HG02642 (cell line): ENCODE measurements at regions not wholly inside any gene's neighbourhood (a gene's known extent, or its start where the extent isn't known, plus 50 kb on each side); places are given as distances from the start of the nearest gene placed in this dataset.

Experiments
- ATAC-seq: cut with Tn5 transposase; IDR thresholded peaks from one replicate; pipeline ENCODE4 v1.9.1; 2021; ENCODE audit warnings: mild to moderate bottlenecking; ENCODE audit not compliant: unreplicated experiment, poor library complexity

DNA sequence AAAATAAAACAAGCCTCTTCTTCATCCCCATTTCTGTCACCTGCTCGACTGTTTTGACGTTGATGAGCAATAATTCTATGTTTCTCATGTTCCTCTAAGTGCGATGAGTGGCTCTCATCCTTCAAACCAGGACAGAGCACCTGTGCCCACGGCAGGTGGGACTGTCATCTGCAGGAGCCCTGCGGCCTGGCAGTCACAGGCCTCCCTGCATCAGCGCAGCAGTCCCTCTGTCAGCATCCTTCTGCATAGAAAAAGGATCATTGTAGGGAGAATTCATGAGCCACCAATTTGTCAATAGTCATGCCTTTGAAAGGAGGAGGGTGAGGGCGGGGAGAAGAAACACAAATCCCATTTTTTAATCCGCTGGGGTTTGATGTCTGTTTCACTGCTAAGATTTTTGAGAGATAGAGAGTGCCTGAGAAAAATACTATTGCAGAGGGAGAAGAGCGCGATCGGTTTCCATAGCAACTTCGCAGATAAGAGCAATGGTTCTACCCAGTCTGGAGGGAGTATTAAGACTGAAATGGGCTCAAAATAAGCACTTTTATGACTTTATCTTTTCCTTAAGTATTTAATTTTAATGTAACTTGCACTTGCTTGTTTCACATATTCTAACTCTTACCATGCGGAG lies 234.3 kb upstream of the NCKAP5 start:
- ATAC-seq = no peak

DNA sequence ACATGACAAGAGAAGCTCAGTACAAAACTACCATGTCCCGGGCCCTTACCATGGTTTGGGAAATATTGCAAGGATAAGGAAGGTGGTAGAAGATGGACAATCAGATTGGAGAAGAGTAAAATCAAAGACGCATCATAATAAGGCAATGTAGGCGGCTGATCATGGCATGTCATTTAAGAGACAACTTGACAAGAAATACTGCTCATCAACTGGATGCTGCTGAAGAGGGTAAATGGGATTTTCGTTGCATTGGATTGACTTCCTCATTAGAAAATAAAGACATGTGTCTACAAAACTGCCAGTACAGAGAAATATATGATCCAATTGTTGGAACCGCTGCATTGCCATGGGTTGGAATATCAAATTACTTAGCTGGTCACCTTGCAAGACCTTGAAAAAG lies 238.3 kb upstream of the NCKAP5 start:
- no peak for ATAC-seq

DNA sequence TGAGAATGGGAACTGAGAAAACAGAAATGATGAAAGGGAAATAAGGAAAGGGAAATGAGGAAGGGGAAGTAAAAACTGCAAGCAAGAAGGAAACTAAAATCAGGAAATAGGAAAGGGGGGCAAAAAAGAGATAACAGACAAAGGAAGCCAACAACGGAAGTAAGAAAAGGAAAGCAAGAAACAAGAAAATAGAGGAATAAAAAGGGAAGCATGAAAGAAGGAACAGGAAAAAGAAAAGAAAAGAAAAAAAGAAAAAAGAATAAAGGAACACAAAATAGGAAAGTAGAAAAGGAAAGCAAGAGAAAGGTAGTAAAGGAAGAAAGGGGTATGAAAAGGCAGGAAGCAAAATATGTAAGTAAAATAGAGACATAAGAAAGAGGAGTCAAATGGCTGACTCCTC lies 241.2 kb upstream of the NCKAP5 start:
- no peak for ATAC-seq

DNA sequence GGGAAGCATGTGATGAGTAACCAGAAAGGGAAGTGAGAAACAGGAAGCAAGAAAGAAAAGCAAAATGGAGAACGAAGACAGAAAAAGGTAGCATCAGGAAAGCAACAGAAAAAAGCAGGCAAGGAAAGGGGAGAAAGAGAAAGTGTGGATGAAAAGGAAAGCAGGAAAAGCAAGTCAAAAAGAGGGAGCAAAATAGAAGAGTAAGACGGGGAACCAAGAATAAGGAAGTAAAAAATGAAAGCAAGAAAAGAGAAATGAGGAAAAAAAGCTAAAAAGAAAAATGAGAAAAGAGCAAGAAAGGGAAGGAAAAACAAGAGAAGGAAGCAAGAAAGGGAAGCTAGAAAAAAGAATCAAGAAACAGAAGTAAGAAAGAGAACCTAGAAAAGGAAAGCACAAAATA lies 242.3 kb upstream of the NCKAP5 start:
- no peak for ATAC-seq

DNA sequence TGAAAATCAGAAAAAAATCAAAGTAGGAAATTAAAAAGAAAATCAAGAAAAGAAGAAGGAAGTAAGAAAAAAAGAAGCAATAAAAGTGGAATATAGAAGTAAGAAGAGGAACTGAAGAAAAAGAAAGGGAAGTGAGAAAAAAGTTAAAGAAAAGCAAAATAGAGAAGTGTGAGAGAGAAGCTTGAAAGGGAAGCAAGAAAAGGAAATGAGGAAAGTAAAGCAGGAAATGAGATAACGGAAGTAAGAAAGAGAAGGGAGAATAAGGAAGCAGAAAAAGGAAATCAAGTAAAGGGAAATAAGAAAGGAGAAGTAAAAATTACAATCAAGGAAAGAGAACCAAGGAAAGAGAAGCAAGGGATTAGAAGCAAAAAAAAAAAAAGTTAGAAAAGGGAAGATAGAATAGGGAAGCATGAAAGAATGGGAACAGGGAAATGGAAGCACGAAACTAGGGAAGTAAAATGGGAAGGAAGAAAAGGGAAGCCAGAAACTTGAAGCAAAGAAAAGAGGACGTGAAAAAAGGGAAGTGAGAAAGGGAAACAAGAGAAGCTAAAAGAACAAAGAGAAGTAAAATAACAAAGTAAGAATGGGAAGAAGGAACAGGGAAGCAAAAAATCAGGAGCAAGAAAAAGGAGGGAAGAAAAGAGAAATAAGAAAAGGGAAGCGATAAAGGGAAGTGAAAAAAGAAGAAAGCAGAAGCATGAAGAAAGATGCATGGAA lies 243.3 kb upstream of the NCKAP5 start:
- no peak for ATAC-seq

DNA sequence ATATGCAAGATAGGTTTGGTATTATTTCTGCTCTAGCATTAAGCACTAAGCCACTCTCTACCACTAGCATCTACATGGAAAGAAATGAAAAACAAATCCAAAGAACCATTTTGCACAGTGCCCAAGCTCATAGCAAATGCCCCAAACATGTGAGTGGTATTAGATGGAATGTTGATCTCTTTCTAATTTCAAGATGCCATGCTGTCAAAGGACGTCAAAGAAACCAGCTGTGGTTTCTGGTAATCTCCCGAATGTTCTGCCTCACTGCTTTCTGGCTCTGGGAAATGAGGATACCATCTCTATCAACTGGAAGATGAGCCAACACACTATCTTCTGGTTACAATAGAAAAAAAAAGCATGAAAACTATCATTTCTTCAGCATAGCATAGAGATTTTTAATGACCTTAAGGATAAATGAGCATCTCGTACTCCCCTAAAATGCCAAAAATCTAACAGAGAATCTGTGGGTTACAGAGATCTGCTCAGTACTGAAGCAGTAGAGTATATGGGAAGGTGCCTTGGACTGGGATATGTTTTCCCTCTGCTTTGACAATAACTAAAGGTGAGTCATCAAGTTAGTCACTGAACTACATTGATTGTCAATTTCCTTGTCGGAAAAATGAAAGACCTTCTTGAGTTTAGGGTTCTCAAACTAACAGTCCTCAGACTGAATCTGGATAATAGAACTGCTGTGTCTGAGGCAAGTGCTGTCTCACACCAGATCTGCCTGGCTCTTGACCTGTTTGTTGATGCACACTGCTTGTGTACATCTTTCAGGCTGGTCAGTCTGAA lies 244.8 kb upstream of the NCKAP5 start:
- no peak for ATAC-seq

DNA sequence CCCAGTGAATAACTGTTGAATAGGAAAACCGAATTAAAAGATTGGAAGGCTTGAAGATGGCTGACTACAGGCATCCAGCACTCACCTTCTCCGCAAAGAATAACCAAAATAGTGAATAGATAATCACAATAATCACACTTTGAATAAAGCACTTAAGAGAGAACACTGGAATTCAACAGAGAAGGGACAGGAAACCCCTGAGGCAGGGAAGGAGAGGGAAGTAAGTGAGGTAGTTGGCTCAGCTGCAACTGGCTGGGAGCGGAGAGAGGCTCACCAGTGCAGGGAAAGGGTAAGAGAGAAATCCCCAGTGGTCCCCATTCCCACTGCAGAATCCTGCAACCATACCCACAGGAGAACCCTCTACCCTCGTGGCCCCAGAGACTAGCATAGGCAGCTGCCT lies 246.6 kb upstream of the NCKAP5 start:
- ATAC-seq = no peak

DNA sequence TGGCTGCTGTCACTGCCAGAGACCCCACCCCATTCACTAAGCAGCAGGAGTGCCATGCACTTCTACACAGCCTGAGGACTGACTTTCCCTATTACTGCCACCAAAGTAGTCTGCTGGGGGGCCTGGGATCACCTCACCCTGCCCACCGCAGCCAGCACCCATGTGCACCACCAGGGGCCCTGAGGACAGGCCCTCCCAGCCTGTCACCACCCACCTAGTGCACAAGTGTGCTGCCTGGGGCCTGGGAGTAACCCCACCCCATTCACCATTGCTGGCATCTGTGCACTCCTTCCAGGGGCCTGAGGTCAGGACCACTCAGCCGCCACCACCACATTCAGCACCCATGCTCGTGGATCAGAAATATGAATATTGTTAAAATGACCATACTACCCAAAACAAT lies 247.8 kb upstream of the NCKAP5 start:
- ATAC-seq = no peak

DNA sequence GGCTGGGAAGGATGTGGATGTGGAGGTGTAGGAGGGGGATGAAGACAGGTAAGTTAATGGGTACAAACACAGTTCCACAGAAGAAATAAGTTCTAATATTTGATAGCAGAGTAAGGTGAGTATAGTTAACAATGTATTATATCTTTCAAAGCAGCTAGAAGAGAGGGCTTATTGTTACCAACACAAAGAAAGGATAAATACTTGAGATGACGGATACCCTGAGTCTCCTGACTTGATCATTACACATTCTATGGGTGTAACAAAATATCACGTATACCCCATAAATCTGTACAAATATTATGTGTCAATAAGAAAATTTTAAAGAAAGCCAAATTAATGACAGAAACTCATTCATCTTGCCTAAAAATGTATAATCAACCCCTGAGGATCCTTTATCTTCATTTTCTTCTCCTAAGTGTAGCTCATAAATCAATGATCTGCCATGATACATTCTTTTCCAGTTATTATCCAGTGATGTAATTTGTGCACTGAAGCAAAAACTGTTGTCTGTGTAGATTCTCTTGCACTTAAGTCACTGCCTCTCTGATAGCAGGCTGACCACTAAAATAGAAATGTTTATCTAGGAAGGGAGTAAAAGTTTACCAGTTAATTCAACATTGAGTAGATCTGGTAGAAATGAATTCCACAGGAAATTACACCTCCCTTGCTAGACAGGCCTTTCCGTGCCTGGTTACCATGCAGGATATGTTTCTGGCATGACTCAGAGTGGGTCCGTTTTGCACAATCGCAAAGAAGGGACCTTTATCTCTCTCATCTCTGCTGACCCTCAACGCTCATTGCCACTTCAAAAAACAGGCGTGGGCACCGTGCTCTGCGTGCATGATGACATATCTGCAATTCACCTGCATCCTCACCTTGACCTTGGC lies 249.7 kb upstream of the NCKAP5 start:
- no peak for ATAC-seq

DNA sequence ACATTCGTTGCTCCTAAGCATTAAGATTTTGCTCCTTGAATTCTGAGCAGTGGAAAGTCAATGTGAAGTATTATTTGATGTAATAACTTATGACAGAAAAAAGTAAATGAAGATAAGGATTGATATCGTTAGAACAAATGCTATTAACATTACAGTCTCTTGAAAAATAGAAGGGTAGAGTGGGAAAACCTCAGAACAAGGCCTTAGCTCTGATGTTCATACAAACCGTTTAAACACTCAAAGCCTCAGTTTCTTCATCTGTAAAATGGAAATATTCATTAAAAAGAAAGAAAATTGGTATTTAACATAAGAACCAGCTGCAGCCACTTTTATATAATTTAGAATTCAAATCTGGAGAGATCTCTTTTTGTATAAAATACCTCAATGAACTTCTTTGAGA lies 250.4 kb upstream of the NCKAP5 start:
- ATAC-seq = no peak

DNA sequence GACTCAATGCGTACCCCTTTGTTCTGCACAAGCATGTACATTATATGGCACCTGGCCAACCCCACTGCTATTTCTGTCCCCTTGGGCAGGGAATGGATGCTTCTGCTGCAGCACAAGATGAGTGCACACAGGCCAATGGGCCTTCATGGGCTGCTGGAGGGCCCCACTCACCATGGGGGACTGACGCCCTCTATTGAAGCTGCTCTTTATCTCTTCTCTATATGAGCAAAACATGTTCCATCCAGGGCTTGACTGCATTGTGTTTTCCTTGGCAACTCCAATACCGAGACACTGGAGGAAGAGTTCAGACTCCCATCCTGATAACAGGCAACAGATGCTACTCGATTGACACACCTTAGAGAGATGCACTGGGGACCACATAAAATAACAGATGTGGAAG lies 251.6 kb upstream of the NCKAP5 start:
- ATAC-seq = no peak

DNA sequence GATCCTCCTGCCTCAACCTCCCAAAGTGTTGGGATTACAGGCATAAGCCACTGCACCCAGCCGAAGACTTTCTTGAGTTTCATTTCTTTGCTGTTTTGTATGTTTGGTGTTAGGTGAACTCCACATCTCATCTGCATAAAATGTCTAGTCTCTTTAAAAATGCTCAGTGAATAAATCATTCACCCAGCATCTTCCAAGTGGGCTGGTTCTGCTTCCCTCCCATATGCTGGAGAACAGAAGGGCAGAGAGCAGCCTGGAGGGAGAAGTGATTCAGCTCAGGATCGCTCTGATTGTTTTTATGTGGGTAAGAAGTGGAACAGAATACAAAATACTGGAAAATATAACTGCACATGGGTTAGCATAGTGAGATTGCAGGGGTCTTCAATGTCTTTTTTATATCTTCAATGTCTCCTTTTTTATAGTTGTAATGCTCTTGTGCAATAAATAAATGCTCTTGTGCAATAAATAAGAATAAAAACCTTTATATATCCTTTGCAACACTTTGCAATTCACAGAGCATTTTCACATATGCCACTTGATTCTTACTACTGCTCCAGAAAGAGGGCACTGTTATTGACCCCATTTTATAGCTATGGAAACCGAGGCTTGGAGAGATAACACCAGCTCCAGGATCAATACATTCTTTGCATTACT lies 253.0 kb upstream of the NCKAP5 start:
- no peak for ATAC-seq

DNA sequence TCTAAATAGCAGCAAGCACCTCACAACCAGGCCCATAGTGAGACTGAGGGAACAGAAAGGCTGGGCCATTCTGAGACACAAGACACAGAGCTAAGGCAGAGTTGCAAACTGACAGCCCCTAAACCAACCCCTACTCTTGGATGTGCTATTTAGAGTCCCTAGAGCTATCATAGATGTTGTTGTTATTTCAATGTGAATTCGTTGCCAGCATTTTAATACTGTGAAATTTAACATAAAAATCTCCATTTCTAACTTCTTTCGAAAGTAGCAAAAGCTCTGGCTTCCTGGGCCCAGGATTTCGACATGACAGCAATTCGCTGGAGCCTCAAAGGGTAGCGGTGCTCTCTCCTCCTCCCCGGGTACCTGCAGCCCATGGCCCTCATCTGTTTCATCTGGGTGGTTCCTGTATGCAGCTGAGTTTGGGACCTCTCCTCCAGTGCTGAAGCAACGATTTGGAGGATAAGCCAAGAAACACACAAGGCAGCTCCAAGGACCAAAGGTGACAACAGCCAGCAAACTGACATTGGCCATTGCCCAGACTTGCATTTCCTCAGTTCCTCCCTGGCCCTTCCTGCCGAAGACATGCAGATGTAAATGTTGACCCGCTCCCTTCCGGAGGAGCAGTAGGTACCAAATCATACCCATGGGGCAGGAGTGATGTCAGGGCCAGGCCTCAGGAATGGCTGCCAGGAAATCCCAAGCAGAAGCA lies 254.4 kb upstream of the NCKAP5 start:
- no peak for ATAC-seq

DNA sequence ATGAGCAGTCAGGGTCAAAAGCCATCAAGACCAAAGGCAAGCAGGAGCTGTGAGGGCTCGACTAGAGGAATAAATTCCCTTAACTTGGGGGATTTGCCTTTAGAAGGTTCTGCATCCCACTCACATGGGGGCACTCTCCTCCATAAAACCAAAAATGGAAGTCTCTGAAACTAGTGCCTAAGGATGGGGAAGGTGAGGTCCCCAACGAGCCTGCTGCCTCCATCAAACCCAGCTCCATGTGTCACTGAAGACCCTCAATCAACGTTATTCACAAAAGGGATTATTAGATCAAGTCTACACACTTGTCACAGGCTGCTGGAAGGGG lies 254.9 kb upstream of the NCKAP5 start:
- no peak for ATAC-seq

DNA sequence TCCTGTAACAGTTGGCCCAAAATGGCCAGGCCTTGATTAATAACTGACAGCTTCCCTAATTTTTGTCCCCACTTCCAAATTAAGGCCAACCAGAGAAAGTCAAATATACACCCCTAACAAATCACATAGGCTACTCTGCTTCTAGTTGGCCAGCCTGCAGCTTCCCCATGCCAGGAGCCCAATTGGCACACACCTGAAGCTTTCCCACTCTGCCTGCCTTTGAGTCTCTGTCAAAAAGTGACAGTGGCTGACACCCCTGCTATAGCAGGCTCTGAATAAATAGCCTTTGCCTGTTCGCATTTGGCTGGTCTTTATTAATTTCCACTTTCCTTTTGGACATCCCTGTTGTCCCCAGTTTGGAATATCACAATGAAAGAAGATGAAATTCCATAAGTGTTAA lies 256.6 kb upstream of the NCKAP5 start:
- no peak for ATAC-seq

DNA sequence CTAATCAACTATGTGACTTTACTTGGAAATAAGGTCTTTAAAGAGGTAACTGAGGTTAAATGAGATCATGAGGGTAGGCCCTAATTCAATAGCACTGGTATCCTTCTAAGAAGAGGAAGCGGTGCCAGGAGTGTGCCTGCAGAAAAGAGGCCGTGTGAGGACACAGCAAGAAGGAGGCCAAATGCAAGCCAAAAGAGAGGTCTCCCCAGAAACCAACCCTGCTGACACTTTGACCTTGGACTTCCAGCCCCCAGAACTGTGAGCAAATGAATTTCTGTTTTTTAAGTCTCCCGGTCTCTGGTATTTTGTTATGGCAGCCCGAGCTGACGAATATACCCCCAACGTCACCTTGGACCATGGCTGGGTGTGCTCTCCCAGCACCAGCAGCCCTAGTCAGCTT lies 257.5 kb upstream of the NCKAP5 start:
- ATAC-seq = no peak

DNA sequence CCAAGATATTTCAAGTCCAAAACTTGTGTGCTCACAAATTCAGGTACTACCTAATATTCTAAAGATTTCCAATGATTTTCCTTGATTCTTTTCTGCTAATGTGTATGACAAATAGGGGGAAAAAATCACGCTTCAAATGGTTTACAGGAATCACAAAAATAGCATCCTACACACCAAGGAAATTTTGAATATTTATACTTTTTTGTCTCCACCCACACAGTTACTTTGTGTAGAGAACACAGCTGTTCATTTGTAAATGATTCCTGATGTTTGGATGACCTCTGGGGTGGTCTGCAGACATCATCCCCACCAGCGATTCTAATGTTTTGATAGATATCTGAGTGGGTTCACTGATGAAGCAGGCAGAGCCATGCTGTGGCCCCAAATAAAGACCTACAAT lies 260.6 kb upstream of the NCKAP5 start:
- no peak for ATAC-seq

DNA sequence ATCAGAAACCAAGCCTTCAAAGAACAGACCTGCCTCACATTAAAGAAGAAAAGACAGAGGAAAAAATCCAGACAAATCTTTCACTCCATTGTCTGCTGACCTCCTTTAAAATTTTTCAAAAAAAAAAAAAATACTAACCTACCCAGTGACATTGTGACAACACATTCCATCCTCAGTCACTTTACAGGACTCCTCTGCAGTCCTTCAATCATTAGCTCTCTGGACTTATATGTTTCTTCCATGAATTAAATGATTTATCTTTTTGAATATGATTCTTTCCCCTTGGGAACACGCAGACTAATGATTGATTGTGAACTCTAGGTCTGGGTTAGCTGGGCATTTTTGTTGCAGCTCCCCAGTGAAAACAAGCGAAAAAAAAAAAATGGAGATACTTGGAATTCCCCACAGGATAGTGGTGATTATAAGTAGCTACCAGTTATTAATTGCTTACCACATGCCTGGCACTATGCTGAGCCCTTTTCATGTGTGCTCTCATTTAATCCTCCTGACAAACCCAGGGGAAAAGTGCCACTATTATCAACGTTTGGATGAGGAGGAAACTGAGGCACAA lies 261.3 kb upstream of the NCKAP5 start:
- ATAC-seq = no peak

DNA sequence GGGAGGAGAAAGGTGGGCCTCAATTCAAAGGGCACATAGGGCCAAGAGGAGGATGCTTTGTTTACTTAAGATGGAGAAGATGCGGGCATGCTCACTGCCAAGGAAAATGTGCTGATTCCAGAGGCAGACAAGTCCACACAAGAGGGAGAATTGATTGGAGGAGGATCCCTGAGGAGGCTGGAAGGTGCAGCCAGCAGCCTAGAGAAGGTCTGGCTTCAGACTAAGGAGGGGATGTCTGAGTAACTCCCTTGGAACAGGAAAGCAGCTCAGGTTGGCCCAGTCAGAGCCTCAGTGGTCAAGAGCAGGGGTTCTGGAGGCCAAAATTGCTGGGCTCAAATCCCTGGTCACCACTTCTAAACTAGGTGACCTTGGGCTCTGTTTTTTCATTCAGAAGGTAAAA lies 265.5 kb upstream of the NCKAP5 start:
- no peak for ATAC-seq
